ENCODE measurements at regions not wholly inside any gene's neighbourhood (a gene's known extent, or its start where the extent isn't known, plus 50 kb on each side); places are given as distances from the start of the nearest gene placed in this dataset.

GRCh38 chr6:121887724-121888123 is 452.3 kb downstream of the GJA1 start:
- H3K9me3 ChIP-seq (ENCODE audit: control insufficient read depth, insufficient read depth, low read depth, low read length) = no peaks in the 10 kb centered on the region
- H3K4me1 ChIP-seq (ENCODE audit: control insufficient read depth, insufficient read depth, low read length) = peaks cover 5% of the 10 kb centered on the region
- H3K27ac ChIP-seq (ENCODE audit: extremely low read depth, low read depth, low read length) = no peak overlapping the region
- no peak overlapping the region for H3K4me3 ChIP-seq (ENCODE audit: low read depth, low read length)
- ChIA-PET POLR2A (no interaction called here), CTCF (no interaction called here)
- TF ChIP-seq ZNF174 (tag by site-specific recombination; IDR thresholded peaks at IDR 0.05) (no peak), HOXA7 (CRISPR knock-in tag; IDR thresholded peaks at IDR 0.05; ENCODE audit: borderline replicate concordance) (no peak), ZNF549 (tag by site-specific recombination; IDR thresholded peaks at IDR 0.05) (no peak), ZNF701 (tag by site-specific recombination; IDR thresholded peaks at IDR 0.05) (no peak), CTCF (tag by site-specific recombination; IDR thresholded peaks at IDR 0.05) (no peak), ZNF239 (tag by site-specific recombination; IDR thresholded peaks at IDR 0.05) (no peak), ZNF692 (tag by site-specific recombination; IDR thresholded peaks at IDR 0.05) (no peak), ZNF513 (tag by site-specific recombination; IDR thresholded peaks at IDR 0.05) (no peak), ZNF624 (tag by site-specific recombination; IDR thresholded peaks at IDR 0.05) (no peak), ZFP37 (tag by site-specific recombination; IDR thresholded peaks at IDR 0.05) (no peak), ZNF302 (tag by site-specific recombination; IDR thresholded peaks at IDR 0.05; ENCODE audit: low read depth) (no peak), MZF1 (tag by site-specific recombination; IDR thresholded peaks at IDR 0.05; ENCODE audit: borderline replicate concordance) (no peak), ZNF10 (tag by site-specific recombination; IDR thresholded peaks at IDR 0.05) (no peak), ZNF768 (tag by site-specific recombination; IDR thresholded peaks at IDR 0.05) (no peak), ZSCAN5A (tag by site-specific recombination; IDR thresholded peaks at IDR 0.05) (no peak), ZNF747 (tag by site-specific recombination; IDR thresholded peaks at IDR 0.05) (no peak), KLF17 (tag by site-specific recombination; IDR thresholded peaks at IDR 0.05) (no peak), ZNF391 (tag by site-specific recombination; IDR thresholded peaks at IDR 0.05; ENCODE audit: borderline replicate concordance, low read depth) (no peak), ELK4 (IDR thresholded peaks at IDR 0.05; ENCODE audit: borderline replicate concordance, low read depth, low read length) (no peak)
- H3K36me3 ChIP-seq (ENCODE audit: control insufficient read depth in 2 of 2, insufficient read depth in 1 of 2, low read length in 2 of 2) = no peaks in the 10 kb centered on the region
